ENCODE measurements at regions not wholly inside any gene's neighbourhood (a gene's known extent, or its start where the extent isn't known, plus 50 kb on each side); places are given as distances from the start of the nearest gene placed in this dataset.
A peak's percentile ranks its signal among the peaks of the same experiment; 100 is the strongest.
"Not testable (repeated sequence)": the region's sequence is repeated elsewhere in the genome, so short reads cannot be mapped to it uniquely, and the experiment has no call there.

DNA sequence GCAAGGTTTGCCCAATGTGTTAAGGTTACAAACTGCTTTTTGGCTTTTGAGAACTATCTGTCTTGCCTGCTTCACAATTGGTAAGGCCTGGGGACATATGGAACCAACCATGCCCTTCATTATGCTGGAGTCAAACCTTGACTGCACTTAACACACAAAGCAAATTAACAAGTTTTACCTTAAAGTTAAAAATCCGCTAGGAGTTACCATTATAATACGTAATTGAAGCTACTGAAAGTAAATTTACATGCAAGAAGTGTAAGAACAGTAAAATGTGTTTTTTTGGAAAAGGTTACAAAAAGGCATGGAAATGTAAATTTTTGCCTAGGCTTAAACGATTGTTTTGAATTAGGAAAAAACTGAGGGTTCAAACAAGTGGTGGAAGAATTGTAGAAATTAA, 69.7 kb downstream of the BMP15 start:
- Mint-ChIP-seq H3K36me3 (ENCODE audit: insufficient read depth) (peaks cover 3% of the 10 kb centered on the region), H3K4me3 (ENCODE audit: low read depth) (no peak overlapping the region), H3K4me1 (ENCODE audit: low read depth) (peaks cover 3% of the 10 kb centered on the region), H3K9me3 (ENCODE audit: low read depth) (peaks cover 18% of the 10 kb centered on the region), H3K27me3 (no peaks in the 10 kb centered on the region), H3K27ac (no peak overlapping the region)
- TF ChIP-seq CTCF (IDR thresholded peaks at IDR 0.05; ENCODE audit: unreplicated experiment): no peak
- no peak for DNase-seq (ENCODE audit: low spot score, unreplicated experiment)

GRCh38 chrX:50988649-50989048, 78.1 kb downstream of the BMP15 start:
- DNase-seq (ENCODE audit: low spot score, unreplicated experiment): no peak
- H3K27me3 Mint-ChIP-seq: no peaks in the 10 kb centered on the region
- no peaks in the 10 kb centered on the region for H3K4me1 Mint-ChIP-seq (ENCODE audit: low read depth)
- no peak overlapping the region for H3K27ac Mint-ChIP-seq
- H3K36me3 Mint-ChIP-seq (ENCODE audit: insufficient read depth): no peaks in the 10 kb centered on the region
- H3K4me3 Mint-ChIP-seq (ENCODE audit: low read depth): no peak overlapping the region
- H3K9me3 Mint-ChIP-seq (ENCODE audit: low read depth): peaks cover 14% of the 10 kb centered on the region
- peak; percentile 63 for TF ChIP-seq CTCF (IDR thresholded peaks at IDR 0.05; ENCODE audit: unreplicated experiment)

DNA sequence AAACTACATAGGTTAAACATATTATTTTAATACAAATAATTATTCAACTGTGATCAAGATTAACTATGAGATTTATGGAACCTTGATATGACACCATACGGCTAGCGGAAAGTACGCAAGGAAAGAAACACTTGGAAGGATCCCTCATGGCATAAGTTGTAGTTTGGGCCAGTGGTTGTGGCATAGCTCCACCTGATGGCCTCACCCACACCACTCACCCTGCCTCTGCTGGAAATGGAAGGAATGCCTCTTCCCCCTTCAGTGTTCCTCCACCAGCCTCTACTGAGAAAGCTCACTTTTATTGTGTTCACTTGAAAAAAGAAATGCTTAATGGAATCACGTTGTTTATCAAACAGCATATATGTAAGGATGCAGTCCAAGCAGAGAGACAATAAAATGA, 86.4 kb downstream of the BMP15 start:
- no peak for TF ChIP-seq CTCF (IDR thresholded peaks at IDR 0.05; ENCODE audit: unreplicated experiment)
- H3K27ac Mint-ChIP-seq: no peak overlapping the region
- no peaks in the 10 kb centered on the region for H3K36me3 Mint-ChIP-seq (ENCODE audit: insufficient read depth)
- no peak overlapping the region for H3K4me3 Mint-ChIP-seq (ENCODE audit: low read depth)
- no peaks in the 10 kb centered on the region for H3K27me3 Mint-ChIP-seq
- peaks cover 7% of the 10 kb centered on the region for H3K9me3 Mint-ChIP-seq (ENCODE audit: low read depth)
- DNase-seq (ENCODE audit: low spot score, unreplicated experiment): no peak
- no peaks in the 10 kb centered on the region for H3K4me1 Mint-ChIP-seq (ENCODE audit: low read depth)

DNA sequence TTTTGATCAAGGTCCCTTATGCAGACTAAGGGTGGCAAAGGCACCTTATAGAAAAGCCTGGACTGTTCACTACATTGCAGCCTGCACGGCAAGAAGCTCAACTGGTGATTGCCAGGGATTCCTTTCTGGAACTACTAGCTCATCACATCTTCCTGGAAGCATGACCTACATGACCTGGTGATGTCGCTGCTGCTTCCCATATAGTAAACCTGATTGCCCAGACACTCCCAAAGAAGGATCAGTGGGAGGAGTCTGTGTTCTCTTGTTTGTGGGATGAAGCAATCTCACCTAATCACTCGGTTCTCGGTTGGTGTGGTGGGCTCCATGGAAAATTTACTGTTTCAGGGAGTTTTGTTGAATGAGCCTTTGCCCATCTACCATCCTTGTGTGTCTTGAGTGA, 89.8 kb downstream of the BMP15 start:
- not testable (repeated sequence) for H3K4me3 Mint-ChIP-seq (ENCODE audit: low read depth); H3K27ac Mint-ChIP-seq; H3K9me3 Mint-ChIP-seq (ENCODE audit: low read depth); H3K4me1 Mint-ChIP-seq (ENCODE audit: low read depth); DNase-seq (ENCODE audit: low spot score, unreplicated experiment); H3K27me3 Mint-ChIP-seq; H3K36me3 Mint-ChIP-seq (ENCODE audit: insufficient read depth)

GRCh38 chrX:51001733-51002632, 91.4 kb downstream of the BMP15 start:
- DNase-seq (ENCODE audit: low spot score, unreplicated experiment); H3K4me3 Mint-ChIP-seq (ENCODE audit: low read depth); H3K27me3 Mint-ChIP-seq; H3K36me3 Mint-ChIP-seq (ENCODE audit: insufficient read depth); H3K27ac Mint-ChIP-seq; H3K9me3 Mint-ChIP-seq (ENCODE audit: low read depth); H3K4me1 Mint-ChIP-seq (ENCODE audit: low read depth): not testable (repeated sequence)

DNA sequence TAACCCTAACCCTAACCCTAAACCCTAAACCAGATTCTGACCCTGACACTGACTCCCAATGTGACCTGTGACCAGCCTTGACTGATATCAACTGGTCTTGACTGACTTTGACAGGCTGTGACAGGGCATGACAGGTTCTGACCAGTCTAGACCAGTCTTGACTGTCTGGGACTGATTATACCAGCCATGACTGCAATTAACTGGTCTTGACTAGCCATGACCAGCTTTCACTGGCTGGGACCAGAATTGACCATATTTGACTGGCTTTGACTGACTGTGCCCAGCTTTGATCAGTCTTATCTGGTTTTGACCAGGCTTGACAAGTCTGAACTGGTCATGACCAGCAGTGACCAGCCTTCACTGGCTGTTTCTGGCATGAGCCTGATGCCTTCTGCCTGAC, 95.5 kb downstream of the BMP15 start:
- Mint-ChIP-seq H3K27ac (no peak overlapping the region), H3K9me3 (ENCODE audit: low read depth) (peaks cover 18% of the 10 kb centered on the region), H3K4me3 (ENCODE audit: low read depth) (no peak overlapping the region), H3K27me3 (no peaks in the 10 kb centered on the region), H3K36me3 (ENCODE audit: insufficient read depth) (no peaks in the 10 kb centered on the region), H3K4me1 (ENCODE audit: low read depth) (peaks cover 2% of the 10 kb centered on the region)
- no peak for DNase-seq (ENCODE audit: low spot score, unreplicated experiment)
- no peak for TF ChIP-seq CTCF (IDR thresholded peaks at IDR 0.05; ENCODE audit: unreplicated experiment)
